ENCODE measurements at regions not wholly inside any gene's neighbourhood (a gene's known extent, or its start where the extent isn't known, plus 50 kb on each side); places are given as distances from the start of the nearest gene placed in this dataset.

- H3K36me3 ChIP-seq (replicated peaks in 1 of 2; ENCODE audit: control extremely low read depth in 1 of 2, control insufficient read depth in 1 of 2, extremely low read depth in 1 of 2, insufficient read depth in 2 of 2, low read length in 1 of 2), result no peaks in the 10 kb centered on the region
- H3K9me3 ChIP-seq (ENCODE audit: control extremely low read depth in 1 of 3, control insufficient read depth in 2 of 3, insufficient read depth in 1 of 3, low read length in 2 of 3), result peaks cover 0 to 14% (median 0%) of the 10 kb centered on the region in 3 donors
- H3K4me2 ChIP-seq (replicated peaks; ENCODE audit: low read depth, low read length, poor library complexity, severe bottlenecking), result no peak overlapping the region
- intact Hi-C loops (cut with micrococcal nuclease), result no loop called here
- no peaks in the 10 kb centered on the region for H3K27me3 ChIP-seq (replicated peaks in 1 of 4; ENCODE audit: control extremely low read depth in 1 of 4, control insufficient read depth in 3 of 4, insufficient read depth in 4 of 4, low read length in 3 of 4)
- H3K4me3 ChIP-seq (ENCODE audit: control extremely low read depth in 1 of 5, extremely low read depth in 1 of 5, insufficient read depth in 1 of 5, low read depth in 2 of 5, low read length in 4 of 5), result no peak overlapping the region
- Mint-ChIP-seq H3K27ac (no peak overlapping the region), H3K27me3 (peaks cover 7% of the 10 kb centered on the region), H3K9me3 (ENCODE audit: insufficient read depth) (peaks cover 4% of the 10 kb centered on the region), H3K4me1 (peaks cover 3% of the 10 kb centered on the region), H3K4me3 (no peak overlapping the region)
- ATAC-seq (ENCODE audit: low read depth), result no peak
- POLR2A ChIA-PET, result no interaction called here
- CTCF ChIA-PET, result no interaction called here
- TF ChIP-seq EZH2 (IDR thresholded peaks at IDR 0.05; ENCODE audit: borderline replicate concordance, insufficient read depth, low read depth, low read length, poor library complexity, severe bottlenecking) (no peak), CTCF (IDR thresholded peaks at IDR 0.05) (no peak)
- H2AFZ ChIP-seq (ENCODE audit: insufficient read depth, low read depth, low read length, poor library complexity, severe bottlenecking), result no peak overlapping the region
- no peak for DNase-seq
- 86% methylated on average over 4 of the region's 4 CpGs for WGBS (ENCODE audit: insufficient coverage)
- H3K27ac ChIP-seq (ENCODE audit: low read length in 2 of 2), result no peak overlapping the region
- no peak overlapping the region for H3K9ac ChIP-seq (ENCODE audit: low read length)
- H3K79me2 ChIP-seq (ENCODE audit: control insufficient read depth, insufficient read depth, low read length), result no peaks in the 10 kb centered on the region
- H4K20me1 ChIP-seq (ENCODE audit: control insufficient read depth, insufficient read depth, low read length, poor library complexity, severe bottlenecking), result no peaks in the 10 kb centered on the region
- peaks cover 3 to 4% of the 10 kb centered on the region in 2 donors for H3K4me1 ChIP-seq (ENCODE audit: control insufficient read depth in 2 of 2, insufficient read depth in 2 of 2, low read length in 2 of 2)
These were observed 153.1 kb downstream of the FGF1 start for GRCh38 chr5:142532781-142533176.

DNA sequence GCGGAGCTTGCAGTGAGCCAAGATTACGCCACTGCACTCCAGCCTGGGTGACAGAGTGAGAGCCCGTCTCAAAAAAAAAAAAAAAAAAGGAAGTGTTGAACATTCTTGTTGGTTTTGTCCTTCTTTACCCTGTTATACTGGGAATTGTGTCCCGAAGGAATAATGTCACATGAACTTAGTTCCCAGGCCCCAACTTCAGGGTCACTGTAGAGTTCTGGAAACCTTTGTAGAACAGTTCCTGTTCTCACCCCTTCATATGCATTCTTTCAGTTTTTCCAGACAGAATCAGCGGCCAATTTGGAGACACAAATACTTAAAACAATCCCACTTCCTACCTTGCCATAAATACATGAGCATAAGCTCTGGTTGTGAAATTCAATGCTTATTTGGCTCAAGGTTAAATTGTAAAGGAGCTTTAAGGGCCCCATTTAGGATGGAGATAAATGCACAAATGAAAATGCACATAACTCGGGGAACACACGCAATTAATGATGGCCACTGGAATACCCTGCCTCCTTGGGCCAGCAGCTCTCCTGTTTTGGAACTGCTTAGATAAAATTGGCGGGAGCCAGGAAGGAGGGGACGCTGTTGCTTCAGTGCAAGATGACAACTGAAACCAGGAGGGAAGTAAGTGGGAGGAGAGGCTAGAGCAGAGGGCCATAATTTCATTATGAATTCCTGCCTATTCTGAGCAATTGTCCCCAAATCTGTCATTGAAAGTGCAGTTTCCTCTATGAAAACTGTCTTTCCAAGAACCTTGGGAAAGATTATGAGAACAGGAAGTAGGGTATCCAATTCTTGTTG is 153.7 kb downstream of the FGF1 start:
- intact Hi-C loops (cut with micrococcal nuclease), result no loop called here
- no peak overlapping the region for H3K9ac ChIP-seq (ENCODE audit: low read length)
- DNase-seq, result no peak
- no peak overlapping the region for H3K27ac ChIP-seq (ENCODE audit: low read length in 2 of 2)
- ATAC-seq (ENCODE audit: low read depth), result no peak
- ChIA-PET CTCF (no interaction called here), POLR2A (no interaction called here)
- Mint-ChIP-seq H3K27ac (no peak overlapping the region), H3K4me1 (peaks cover 8% of the 10 kb centered on the region), H3K27me3 (peaks cover 5% of the 10 kb centered on the region), H3K9me3 (ENCODE audit: insufficient read depth) (peaks cover 4% of the 10 kb centered on the region), H3K4me3 (no peak overlapping the region)
- no peaks in the 10 kb centered on the region for H3K79me2 ChIP-seq (ENCODE audit: control insufficient read depth, insufficient read depth, low read length)
- H4K20me1 ChIP-seq (ENCODE audit: control insufficient read depth, insufficient read depth, low read length, poor library complexity, severe bottlenecking), result no peaks in the 10 kb centered on the region
- no peak for TF ChIP-seq EZH2 (IDR thresholded peaks at IDR 0.05; ENCODE audit: borderline replicate concordance, insufficient read depth, low read depth, low read length, poor library complexity, severe bottlenecking)
- TF ChIP-seq CTCF (IDR thresholded peaks at IDR 0.05), result no peak
- H2AFZ ChIP-seq (ENCODE audit: insufficient read depth, low read depth, low read length, poor library complexity, severe bottlenecking), result no peak overlapping the region
- H3K36me3 ChIP-seq (replicated peaks in 1 of 2; ENCODE audit: control extremely low read depth in 1 of 2, control insufficient read depth in 1 of 2, extremely low read depth in 1 of 2, insufficient read depth in 2 of 2, low read length in 1 of 2), result no peaks in the 10 kb centered on the region
- no peaks in the 10 kb centered on the region for H3K27me3 ChIP-seq (replicated peaks in 1 of 4; ENCODE audit: control extremely low read depth in 1 of 4, control insufficient read depth in 3 of 4, insufficient read depth in 4 of 4, low read length in 3 of 4)
- peaks cover 7 to 9% of the 10 kb centered on the region in 2 donors for H3K4me1 ChIP-seq (ENCODE audit: control insufficient read depth in 2 of 2, insufficient read depth in 2 of 2, low read length in 2 of 2)
- 83% methylated on average over 5 of the region's 9 CpGs for WGBS (ENCODE audit: insufficient coverage)
- H3K4me2 ChIP-seq (replicated peaks; ENCODE audit: low read depth, low read length, poor library complexity, severe bottlenecking), result no peak overlapping the region
- H3K9me3 ChIP-seq (ENCODE audit: control extremely low read depth in 1 of 3, control insufficient read depth in 2 of 3, insufficient read depth in 1 of 3, low read length in 2 of 3), result peaks cover 0 to 14% (median 0%) of the 10 kb centered on the region in 3 donors
- H3K4me3 ChIP-seq (ENCODE audit: control extremely low read depth in 1 of 5, extremely low read depth in 1 of 5, insufficient read depth in 1 of 5, low read depth in 2 of 5, low read length in 4 of 5), result no peak overlapping the region
